ENCODE measurements at regions not wholly inside any gene's neighbourhood (a gene's known extent, or its start where the extent isn't known, plus 50 kb on each side); places are given as distances from the start of the nearest gene placed in this dataset.

- no peak for TF ChIP-seq GLIS1 (tag by site-specific recombination; IDR thresholded peaks at IDR 0.05)
Measured at GRCh38 chr18:46243673-46244072, 139.5 kb downstream of the HAUS1 start (continued).

GRCh38 chr18:46246101-46246500 is 141.9 kb downstream of the HAUS1 start:
- ChIA-PET CTCF (no interaction called here), POLR2A (interaction anchor here (1.2 kb wide), 1 partner anchor 73 kb away, joined by 4 read pairs; a partner anchor contains a TSS)
- Histone ChIP-seq H3K4me1 (ENCODE audit: control insufficient read depth, insufficient read depth, low read length) (peaks cover 12% of the 10 kb centered on the region), H3K4me3 (ENCODE audit: low read depth, low read length) (no peak overlapping the region), H3K27ac (ENCODE audit: extremely low read depth, low read depth, low read length) (no peak overlapping the region), H3K36me3 (ENCODE audit: control insufficient read depth in 2 of 2, insufficient read depth in 1 of 2, low read length in 2 of 2) (no peaks in the 10 kb centered on the region; a peak in 1 of 3 replicates), H3K9me3 (ENCODE audit: control insufficient read depth, insufficient read depth, low read depth, low read length) (no peaks in the 10 kb centered on the region)
- no peak for TF ChIP-seq WT1 (tag by site-specific recombination; IDR thresholded peaks at IDR 0.05)
- no peak for TF ChIP-seq MYNN (tag by site-specific recombination; IDR thresholded peaks at IDR 0.05; ENCODE audit: borderline replicate concordance)
- TF ChIP-seq ZNF239 (tag by site-specific recombination; IDR thresholded peaks at IDR 0.05) = no peak
- no peak for TF ChIP-seq ZNF677 (tag by site-specific recombination; IDR thresholded peaks at IDR 0.05)
- no peak for TF ChIP-seq ZNF280D (tag by site-specific recombination; IDR thresholded peaks at IDR 0.05)
- no peak for TF ChIP-seq ZNF560 (tag by site-specific recombination; IDR thresholded peaks at IDR 0.05; ENCODE audit: borderline replicate concordance)
- TF ChIP-seq ZNF843 (tag by site-specific recombination; IDR thresholded peaks at IDR 0.05) = no peak
- no peak for TF ChIP-seq ZNF596 (tag by site-specific recombination; IDR thresholded peaks at IDR 0.05)
- TF ChIP-seq REST (tag by site-specific recombination; IDR thresholded peaks at IDR 0.05) = no peak
- no peak for TF ChIP-seq TCF7L2 (IDR thresholded peaks at IDR 0.05; ENCODE audit: borderline replicate concordance, low read depth, low read length)
- no peak for TF ChIP-seq ZFP41 (tag by site-specific recombination; IDR thresholded peaks at IDR 0.05; ENCODE audit: borderline replicate concordance)
- no peak for TF ChIP-seq PRDM6 (tag by site-specific recombination; IDR thresholded peaks at IDR 0.05)
- TF ChIP-seq ZNF354C (tag by site-specific recombination; IDR thresholded peaks at IDR 0.05; ENCODE audit: borderline replicate concordance, low read depth) = no peak
- no peak for TF ChIP-seq KLF10 (tag by site-specific recombination; IDR thresholded peaks at IDR 0.05)
- no peak for TF ChIP-seq PBX3 (CRISPR knock-in tag; IDR thresholded peaks at IDR 0.05)
- TF ChIP-seq ZNF623 (tag by site-specific recombination; IDR thresholded peaks at IDR 0.05) = no peak
- TF ChIP-seq ZNF707 (tag by site-specific recombination; IDR thresholded peaks at IDR 0.05) = no peak
- TF ChIP-seq ZBTB6 (tag by site-specific recombination; IDR thresholded peaks at IDR 0.05) = no peak
- TF ChIP-seq ZFP37 (tag by site-specific recombination; IDR thresholded peaks at IDR 0.05) = no peak
